RWPE1 (cell line): ENCODE measurements at regions not wholly inside any gene's neighbourhood (a gene's known extent, or its start where the extent isn't known, plus 50 kb on each side); places are given as distances from the start of the nearest gene placed in this dataset.

Experiments used
- CTCF ChIA-PET: fragments of 350-600 bp; sonication (Branson Sonifier 250); formaldehyde crosslinking; extraction: SDS; loops from one replicate; lab custom pipeline; 2021; lab: Yijun Ruan, JAX
- POLR2A ChIA-PET: fragments of 400-600 bp; formaldehyde crosslinking; extraction: SDS; loops from one replicate; lab custom pipeline; 2020; ENCODE audit warnings: antibody characterized with exemption; ENCODE audit not compliant: low non-redundant PET; lab: Yijun Ruan, JAX
- DNase-seq: peaks from one replicate; pipeline ENCODE4 v3.0.0; 2012; ENCODE audit warnings: low spot score
- H3K27ac ChIP-seq: fragments of 450-650 bp; 2 replicates; pipeline ENCODE4 v1.5.1; 2017
- TF ChIP-seq, protein P1 (sequence below): fragments of 450-650 bp; conservative IDR thresholded peaks from 2 replicates; pipeline ENCODE4 v1.5.1; 2017; ENCODE audit warnings: low read depth, mild to moderate bottlenecking

DNA sequence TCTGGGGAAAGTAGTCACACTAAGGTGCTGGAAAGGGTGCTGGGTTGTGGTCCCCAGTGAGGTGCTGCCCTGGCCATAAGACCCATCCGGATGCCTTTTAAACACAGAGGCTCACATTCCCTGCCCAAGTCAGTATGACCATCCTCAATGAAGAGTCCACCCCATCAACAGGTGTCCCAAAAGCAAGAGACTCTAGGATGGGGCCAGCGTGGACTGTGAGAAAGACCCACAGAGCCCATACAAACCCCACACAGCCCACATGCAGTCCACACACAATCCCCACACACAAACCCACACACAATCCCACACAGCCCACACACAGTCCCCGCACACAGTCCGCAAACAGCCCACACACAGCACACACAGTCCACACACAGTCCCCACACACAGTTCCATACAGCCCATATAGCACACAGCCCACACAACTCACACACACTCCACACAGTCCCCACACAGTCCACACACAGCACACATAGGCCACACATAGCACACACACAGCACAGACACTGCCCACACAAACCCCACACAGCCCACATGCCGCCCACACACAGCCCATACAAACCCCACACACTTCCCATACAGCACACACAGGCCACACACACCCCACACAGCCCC lies 241.4 kb upstream of the SALL3 start:
- DNase-seq, result no peak
- CTCF ChIA-PET, result no interaction called here
- POLR2A ChIA-PET, result no interaction called here
- H3K27ac ChIP-seq, result no peak overlapping the region
- TF ChIP-seq, protein P1, sequence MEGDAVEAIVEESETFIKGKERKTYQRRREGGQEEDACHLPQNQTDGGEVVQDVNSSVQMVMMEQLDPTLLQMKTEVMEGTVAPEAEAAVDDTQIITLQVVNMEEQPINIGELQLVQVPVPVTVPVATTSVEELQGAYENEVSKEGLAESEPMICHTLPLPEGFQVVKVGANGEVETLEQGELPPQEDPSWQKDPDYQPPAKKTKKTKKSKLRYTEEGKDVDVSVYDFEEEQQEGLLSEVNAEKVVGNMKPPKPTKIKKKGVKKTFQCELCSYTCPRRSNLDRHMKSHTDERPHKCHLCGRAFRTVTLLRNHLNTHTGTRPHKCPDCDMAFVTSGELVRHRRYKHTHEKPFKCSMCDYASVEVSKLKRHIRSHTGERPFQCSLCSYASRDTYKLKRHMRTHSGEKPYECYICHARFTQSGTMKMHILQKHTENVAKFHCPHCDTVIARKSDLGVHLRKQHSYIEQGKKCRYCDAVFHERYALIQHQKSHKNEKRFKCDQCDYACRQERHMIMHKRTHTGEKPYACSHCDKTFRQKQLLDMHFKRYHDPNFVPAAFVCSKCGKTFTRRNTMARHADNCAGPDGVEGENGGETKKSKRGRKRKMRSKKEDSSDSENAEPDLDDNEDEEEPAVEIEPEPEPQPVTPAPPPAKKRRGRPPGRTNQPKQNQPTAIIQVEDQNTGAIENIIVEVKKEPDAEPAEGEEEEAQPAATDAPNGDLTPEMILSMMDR, result no peak

DNA sequence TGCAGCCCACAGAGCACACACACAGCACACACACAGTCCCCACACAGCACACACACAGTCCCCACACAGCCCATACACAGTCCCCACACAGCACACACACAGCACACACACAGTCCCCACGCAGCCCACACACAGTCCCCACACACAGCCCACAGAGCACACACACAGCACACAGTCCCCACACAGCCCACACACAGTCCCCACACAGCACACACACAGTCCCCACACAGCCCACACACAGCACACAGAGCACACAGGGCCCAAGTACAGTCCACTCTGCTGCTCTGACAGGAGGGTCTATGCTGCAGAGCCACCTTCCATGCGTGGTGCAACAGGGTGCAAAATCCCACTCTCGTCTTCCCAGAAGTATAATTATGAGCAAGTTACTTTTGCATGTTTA lies 240.5 kb upstream of the SALL3 start:
- TF ChIP-seq, protein P1, result no peak
- ChIA-PET POLR2A (no interaction called here), CTCF (no interaction called here)
- no peak for DNase-seq
- H3K27ac ChIP-seq, result no peak overlapping the region

DNA sequence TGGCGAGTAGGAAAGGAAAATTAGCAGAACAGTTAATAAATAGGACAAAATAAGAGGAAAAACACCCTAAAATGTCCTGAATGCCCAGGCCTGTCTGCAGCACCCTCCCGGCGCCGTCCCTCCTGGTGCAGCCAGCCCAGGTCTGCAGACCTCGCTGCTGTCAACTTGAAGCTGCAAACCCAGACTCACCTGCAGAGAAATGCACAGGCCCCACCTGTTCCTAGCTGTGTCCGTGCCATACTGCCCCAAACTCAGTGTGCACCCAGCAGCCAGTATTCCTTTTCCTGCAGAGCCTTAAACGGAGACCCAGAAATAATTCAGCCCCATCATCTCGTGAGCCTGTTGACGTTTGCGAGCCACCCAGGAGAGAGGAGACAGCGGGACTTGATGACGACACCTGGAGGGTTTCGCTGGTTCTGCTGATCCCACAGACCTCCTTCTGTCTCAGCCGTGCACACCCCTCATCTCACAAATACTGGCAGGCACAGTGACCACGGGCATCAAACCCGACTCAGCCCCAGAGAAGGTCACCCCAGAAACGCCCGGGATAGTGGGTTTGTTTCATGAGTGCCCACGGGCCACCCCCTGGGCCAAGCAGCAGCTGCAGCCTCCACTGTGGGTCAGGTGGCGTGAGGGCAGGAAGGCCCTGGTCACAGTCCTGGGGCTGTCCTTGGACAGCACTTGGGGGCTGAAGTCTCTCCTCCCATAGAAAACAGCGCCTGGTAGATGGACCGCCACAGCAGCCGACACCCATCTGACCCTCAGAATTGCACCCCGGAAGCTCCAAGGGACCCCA lies 239.5 kb upstream of the SALL3 start:
- ChIA-PET POLR2A (no interaction called here), CTCF (no interaction called here)
- no peak overlapping the region for H3K27ac ChIP-seq
- DNase-seq, result no peak
- TF ChIP-seq, protein P1, result no peak

DNA sequence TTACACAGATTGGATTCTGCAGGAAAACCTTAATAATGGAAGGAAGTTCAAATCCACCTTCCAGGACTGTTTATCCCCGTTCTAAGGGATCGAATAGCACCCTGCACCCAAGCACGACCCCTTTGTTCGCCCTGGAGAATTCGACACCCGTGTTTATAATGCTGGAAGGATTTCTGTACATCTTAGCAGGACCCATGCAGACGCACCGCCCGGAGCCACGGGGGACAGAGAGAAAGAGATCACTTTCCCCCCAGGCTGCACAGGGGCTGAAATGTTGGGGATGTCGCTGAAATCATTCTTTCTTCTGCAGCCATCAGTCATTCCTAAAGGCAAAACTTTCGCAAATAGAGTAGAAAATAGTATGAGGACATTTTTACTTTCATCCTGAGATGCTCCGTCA lies 238.7 kb upstream of the SALL3 start:
- ChIA-PET POLR2A (no interaction called here), CTCF (no interaction called here)
- H3K27ac ChIP-seq, result no peak overlapping the region
- TF ChIP-seq, protein P1, result no peak
- DNase-seq, result no peak

DNA sequence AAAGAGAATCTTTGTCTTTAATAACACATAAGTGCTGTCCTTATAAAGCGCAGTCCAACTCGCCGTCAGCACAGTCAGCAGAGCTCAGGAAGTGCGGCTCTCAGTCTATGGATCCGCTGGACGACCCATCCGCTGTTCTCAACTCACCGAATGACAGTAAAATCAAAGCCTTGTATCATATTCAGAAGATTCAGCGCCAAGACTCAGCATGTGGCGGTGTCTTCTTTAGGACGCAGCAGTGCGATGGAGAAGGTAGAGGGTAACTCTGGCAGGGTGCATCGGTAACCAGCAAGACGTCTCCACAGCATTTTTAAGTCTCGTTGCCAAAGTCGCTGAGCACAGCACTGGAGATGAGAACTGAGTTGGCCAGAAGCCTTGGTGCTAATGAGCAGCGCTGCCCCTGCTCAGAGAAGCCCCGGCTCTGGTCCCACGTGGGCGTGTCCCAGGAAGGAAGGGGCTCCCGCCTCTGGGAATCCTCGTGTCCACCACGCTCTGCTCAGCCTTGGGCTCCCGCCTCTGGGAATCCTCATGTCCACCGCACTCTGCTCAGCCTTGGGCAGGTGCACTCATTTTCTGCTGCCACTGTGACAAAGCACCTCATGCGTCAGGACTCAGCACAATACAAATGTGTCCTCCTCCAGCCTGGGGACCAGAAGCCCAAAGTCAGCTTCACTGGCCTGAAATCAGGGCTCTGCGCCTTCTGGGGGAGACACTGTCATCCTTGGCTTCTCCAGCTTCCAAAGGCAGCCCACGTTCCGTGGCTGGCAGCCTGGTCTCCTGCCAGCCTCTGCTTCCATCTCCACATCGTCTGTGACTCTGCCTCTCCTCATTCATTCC lies 238.0 kb upstream of the SALL3 start:
- ChIA-PET POLR2A (no interaction called here), CTCF (no interaction called here)
- TF ChIP-seq, protein P1, result no peak
- no peak for DNase-seq
- no peak overlapping the region for H3K27ac ChIP-seq

DNA sequence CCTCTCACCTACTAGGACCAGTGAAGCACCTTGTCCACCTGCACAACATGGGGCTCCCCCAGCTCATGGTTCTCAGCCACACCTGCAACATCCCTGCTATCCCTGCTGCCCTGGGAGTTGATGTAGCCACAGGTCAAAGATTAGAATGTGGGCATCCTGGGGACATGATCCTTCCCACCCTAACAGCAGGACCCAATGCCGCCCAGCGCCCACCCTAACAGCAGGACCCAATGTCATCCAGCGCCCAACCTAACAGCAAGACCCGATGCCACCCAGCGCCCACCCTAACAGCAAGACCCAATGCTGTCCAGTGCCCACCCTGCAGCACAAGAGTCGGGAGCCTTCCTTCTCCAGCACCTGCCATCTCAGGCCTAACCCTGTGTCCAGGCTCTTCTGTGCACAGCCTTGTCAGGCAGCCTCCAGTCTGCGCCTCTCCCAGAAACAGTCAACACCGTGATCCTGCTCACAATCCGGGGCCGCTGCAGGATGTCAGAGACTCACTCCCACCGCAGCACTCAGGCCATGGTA lies 237.3 kb upstream of the SALL3 start:
- CTCF ChIA-PET, result no interaction called here
- POLR2A ChIA-PET, result no interaction called here
- TF ChIP-seq, protein P1, result no peak
- DNase-seq, result no peak
- no peak overlapping the region for H3K27ac ChIP-seq
